GM21390 (cell line): ENCODE measurements at regions not wholly inside any gene's neighbourhood (a gene's known extent, or its start where the extent isn't known, plus 50 kb on each side); places are given as distances from the start of the nearest gene placed in this dataset.

Experiments
- ATAC-seq: cut with Tn5 transposase; IDR thresholded peaks from one replicate; pipeline ENCODE4 v1.9.1; 2021; ENCODE audit not compliant: unreplicated experiment

DNA sequence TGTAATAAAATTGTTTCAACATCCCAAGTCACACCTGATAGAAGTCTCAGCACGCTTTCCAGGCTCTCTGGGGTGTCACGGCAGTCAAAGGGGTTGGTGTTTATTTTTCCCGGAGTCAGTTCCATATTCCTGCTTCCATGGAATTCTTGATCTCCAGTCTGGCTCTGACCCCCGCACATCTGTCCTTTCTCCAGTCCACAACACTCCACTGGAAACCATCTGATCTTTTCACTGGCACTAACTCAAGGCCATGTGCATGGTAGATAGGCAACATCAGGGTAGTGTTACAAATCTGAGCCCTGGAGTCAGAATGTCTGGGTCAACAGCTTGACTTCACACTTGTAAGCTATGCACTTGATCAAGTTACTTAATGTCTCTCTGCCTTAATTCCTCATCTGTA is 176.2 kb downstream of the WDR11 start:
- no peak for ATAC-seq

- ATAC-seq: no peak
These were observed 181.3 kb downstream of the WDR11 start for GRCh38 chr10:121032460-121032859.

GRCh38 chr10:121033366-121033765 is 182.2 kb downstream of the WDR11 start:
- ATAC-seq: no peak

DNA sequence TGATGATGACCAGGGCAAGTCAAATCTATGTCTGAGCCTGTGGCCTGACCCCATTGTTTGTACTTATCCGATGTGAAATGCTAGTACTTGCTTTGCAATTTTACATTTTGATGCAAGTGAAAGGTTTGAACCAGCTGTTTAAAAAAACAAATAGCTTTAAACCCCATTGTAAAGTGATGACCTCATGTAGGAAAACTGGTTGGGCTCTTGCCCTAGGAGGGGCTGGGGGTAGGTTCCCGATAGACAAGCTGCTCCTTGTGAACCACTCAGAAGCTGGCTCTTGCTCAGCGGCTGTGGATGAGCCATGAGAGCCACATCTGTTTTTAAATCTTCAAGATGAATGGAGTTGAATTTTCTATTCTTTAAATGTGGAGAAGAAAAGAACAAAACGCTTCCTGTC is 185.3 kb downstream of the WDR11 start:
- no peak for ATAC-seq

- no peak for ATAC-seq
These were observed 190.3 kb downstream of the WDR11 start for GRCh38 chr10:121041499-121041898.

- no peak for ATAC-seq
These were observed 190.7 kb downstream of the WDR11 start for GRCh38 chr10:121041906-121042305.

GRCh38 chr10:121042342-121042741 is 191.2 kb downstream of the WDR11 start:
- ATAC-seq: no peak

- ATAC-seq: no peak
These were observed 192.1 kb downstream of the WDR11 start for GRCh38 chr10:121043124-121043849.

- no peak for ATAC-seq
These were observed 197.6 kb downstream of the WDR11 start for GRCh38 chr10:121048749-121049148.

GRCh38 chr10:121049489-121049888 is 198.3 kb downstream of the WDR11 start:
- no peak for ATAC-seq

DNA sequence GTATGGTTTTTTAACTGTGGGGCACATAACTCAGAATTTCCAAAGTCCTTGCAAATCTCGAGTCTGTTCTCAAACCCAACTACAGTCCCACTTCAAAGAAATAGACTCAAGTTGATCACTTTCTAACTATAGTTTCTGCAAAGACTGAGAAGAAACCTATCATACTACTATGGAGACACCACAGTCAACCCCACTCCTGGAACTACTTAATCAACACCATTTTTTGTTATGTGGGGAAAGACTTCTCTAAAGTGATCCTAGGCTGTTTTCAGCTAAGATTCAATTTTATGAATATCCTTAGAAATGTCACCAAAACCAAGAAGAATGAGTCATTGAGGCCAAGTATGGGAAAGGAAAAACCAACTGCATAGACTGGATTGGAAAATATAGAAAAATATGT is 198.8 kb downstream of the WDR11 start:
- ATAC-seq: no peak

DNA sequence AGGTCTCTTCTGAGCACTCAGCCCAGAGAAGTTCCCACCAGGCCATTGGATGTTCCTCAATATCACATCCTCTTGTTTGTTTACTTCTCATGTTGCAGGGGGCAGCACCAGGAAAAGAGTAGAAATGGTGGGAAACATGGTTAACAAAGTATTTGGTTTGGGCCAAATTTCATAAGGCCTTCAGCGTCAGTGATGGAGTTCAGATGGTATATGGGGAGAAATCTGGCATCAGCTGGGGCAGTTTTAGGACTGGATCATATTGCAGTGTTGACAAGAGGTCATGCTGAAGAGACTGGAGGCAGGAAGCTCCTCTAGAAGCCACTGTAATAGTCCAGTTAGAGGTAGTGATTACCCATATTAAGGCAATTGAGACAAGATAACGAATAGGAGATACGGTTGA is 200.0 kb downstream of the WDR11 start:
- ATAC-seq: no peak

- ATAC-seq: no peak
These were observed 200.6 kb downstream of the WDR11 start for GRCh38 chr10:121051696-121052279.

DNA sequence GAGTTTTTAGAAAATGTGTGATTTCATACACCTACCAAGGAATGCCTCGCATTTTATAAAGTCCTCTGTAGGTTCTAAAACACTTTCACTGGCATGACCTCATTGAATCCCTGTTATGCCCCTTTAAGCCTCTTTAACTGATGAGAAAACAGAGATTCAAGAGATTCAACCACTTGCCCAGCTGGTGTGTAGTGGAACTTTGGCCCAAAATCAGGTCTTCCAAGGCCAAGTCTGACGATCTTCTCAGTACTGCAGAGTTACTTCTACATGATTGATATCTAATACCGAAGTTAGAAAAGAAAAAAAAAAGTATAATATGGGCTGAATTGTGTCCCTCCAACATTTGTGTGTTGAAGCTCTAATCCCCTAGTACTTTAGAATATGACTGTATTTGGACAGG is 202.0 kb downstream of the WDR11 start:
- no peak for ATAC-seq

- ATAC-seq: no peak
These were observed 203.7 kb downstream of the WDR11 start for GRCh38 chr10:121054874-121055273.

GRCh38 chr10:121057269-121057668 is 206.1 kb downstream of the WDR11 start:
- ATAC-seq: no peak

- no peak for ATAC-seq
These were observed 206.9 kb downstream of the WDR11 start for GRCh38 chr10:121058082-121058481.

GRCh38 chr10:121059351-121059750 is 208.2 kb downstream of the WDR11 start:
- no peak for ATAC-seq

DNA sequence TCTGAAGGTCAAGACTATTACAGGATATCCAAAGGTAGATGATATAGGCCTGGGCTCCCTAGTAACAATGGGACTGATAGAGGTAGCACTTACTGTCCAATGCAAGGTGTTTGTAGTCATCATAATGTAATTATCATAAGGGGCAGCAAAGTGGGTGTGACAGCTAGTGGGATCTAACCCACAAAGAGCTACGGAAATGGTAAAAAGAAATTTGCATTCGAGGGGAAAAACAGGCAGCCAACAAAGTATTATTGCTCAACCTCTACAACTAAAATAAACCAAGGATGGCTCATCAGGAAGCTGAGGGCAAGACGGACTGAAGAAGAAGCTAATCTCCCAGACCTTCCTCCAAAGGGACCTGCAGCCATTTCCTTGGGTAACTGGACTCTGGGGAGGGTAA is 211.0 kb downstream of the WDR11 start:
- no peak for ATAC-seq

GRCh38 chr10:121063744-121064143 is 212.6 kb downstream of the WDR11 start:
- no peak for ATAC-seq

DNA sequence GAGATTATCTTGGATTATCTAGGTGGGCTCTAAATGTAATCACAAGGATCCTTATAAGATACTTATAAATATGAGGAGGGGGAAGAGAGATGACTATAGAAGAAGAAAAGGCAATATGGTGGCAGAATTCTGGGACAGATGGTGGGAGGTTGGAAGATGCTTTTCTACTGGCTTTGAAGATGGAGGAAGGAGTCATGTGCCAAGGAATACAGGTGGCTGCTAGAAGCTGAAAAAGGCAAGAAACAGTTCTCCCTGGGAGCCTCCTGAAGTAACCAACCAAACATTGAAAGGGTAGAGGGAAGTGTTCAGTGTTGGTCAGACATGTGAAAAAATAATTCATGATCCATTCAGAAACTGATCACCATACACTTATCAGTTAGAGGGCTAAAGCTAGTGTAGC is 213.3 kb downstream of the WDR11 start:
- no peak for ATAC-seq

GRCh38 chr10:121065330-121065729 is 214.2 kb downstream of the WDR11 start:
- no peak for ATAC-seq
